ENCODE measurements at regions not wholly inside any gene's neighbourhood (a gene's known extent, or its start where the extent isn't known, plus 50 kb on each side); places are given as distances from the start of the nearest gene placed in this dataset.
A peak's percentile ranks its signal among the peaks of the same experiment; 100 is the strongest.
"Not testable (repeated sequence)": the region's sequence is repeated elsewhere in the genome, so short reads cannot be mapped to it uniquely, and the experiment has no call there.

DNA sequence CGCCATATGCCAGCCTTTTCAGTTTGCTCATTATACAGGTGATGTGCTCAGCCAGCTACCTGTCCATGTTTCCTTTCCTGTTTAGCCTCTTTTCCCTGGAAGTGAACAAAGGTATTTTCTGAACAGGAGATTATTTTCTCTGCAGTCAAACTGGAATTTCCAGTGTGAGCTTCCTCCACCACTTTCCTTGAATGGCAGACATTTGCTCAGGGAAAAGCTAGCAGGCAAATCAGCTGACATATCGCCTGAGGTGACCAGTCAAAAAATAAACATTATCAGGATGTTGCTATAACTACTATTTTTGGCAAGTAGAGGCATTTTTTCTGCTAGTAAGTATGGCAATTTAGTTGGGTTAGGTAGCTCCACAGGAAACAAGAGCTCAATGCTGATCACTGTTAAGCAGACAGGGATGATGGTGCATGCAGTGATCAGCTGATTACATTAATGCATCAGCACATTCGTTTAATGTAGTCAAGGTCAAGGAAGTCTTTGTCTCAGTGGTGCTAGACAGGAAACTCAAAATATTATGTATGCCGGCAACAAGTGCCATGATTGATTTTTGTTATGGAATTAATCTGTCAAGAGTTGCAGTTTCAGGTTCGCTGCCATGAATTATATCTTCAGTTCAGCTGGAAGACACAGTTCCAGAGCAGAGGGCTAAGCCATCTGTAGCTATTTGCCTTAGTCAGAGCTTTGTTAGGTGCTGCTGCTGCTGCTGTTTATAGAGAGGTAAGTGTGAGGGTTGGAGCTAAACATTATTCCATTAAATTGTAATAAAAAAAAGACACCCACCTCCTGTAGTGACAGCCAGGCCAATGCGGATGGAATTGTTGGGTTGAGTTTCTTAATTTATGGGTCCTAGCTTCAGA is 179.7 kb upstream of the ST6GALNAC5 start:
- no peak for ATAC-seq

- no peak for ATAC-seq
Observed at GRCh38 chr1:76690766-76691165, 176.5 kb upstream of the ST6GALNAC5 start.

- ATAC-seq, result no peak
Observed at GRCh38 chr1:76695535-76695934, 171.7 kb upstream of the ST6GALNAC5 start.

- no peak for ATAC-seq
Observed at GRCh38 chr1:76697361-76697760, 169.9 kb upstream of the ST6GALNAC5 start.

DNA sequence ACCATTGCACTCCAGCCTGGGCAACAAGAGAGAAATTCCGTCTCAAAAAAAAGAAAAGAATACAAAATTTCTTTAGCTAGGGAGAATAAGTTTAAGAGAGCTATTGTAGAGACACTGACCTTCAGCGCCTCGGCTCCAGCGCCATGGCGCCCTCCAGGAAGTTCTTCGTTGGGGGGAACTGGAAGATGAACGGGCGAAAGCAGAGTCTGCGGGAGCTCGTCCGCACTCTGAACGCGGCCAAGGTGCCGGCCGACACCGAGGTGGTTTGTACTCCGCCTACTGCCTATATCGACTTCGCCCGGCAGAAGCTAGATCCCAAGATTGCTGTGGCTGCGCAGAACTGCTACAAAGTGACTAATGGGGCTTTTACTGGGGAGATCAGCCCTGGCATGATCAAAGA is 167.6 kb upstream of the ST6GALNAC5 start:
- not testable (repeated sequence) for ATAC-seq

DNA sequence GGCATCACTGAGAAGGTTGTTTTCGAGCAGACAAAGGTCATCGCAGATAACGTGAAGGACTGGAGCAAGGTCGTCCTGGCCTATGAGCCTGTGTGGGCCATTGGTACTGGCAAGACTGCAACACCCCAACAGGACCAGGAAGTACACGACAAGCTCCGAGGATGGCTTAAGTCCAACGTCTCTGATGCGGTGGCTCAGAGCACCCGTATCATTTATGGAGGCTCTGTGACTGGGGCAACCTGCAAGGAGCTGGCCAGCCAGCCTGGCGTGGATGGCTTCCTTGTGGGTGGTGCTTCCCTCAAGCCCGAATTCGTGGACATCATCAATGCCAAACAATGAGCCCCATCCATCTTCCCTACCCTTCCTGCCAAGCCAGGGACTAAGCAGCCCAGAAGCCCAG is 167.1 kb upstream of the ST6GALNAC5 start:
- not testable (repeated sequence) for ATAC-seq

DNA sequence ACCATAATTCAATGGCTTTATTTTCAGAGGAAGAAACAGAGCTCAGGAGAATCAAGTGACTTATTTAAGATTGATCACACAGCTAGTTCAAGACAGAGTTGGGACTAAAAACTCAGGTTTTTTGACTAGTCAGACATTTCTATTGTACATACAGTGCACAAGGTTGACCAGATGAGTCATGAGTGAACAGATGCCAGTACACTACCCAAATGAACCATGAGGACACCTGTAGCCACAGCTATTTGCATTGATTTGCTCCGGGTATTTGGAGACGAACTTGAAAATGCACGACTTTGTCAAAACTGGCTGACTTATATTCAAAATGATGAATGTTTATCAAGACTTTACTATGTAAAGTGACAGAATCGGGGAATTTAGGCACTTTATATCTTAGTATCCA is 161.7 kb upstream of the ST6GALNAC5 start:
- ATAC-seq, result no peak

- ATAC-seq, result peak; percentile 93 to 94
Observed at GRCh38 chr1:76713535-76713934, 153.7 kb upstream of the ST6GALNAC5 start.

DNA sequence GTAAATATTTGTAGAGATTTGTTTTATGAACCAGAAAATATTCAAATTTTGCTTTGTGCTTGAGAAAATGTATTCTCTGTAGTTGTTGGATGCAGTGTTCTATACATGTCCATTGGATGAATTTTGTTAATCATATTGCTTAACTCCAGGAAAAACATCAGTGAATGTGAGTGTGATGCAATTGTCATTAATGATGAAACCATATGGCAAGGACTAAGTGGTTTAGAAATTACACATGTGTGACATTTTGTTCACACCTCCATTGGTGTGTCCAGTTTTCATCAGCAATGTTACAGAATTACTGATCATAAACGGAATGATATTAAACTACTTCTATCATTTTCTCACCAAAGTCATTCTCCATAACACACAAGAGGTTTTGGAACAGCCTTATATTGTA is 151.8 kb upstream of the ST6GALNAC5 start:
- ATAC-seq, result no peak

DNA sequence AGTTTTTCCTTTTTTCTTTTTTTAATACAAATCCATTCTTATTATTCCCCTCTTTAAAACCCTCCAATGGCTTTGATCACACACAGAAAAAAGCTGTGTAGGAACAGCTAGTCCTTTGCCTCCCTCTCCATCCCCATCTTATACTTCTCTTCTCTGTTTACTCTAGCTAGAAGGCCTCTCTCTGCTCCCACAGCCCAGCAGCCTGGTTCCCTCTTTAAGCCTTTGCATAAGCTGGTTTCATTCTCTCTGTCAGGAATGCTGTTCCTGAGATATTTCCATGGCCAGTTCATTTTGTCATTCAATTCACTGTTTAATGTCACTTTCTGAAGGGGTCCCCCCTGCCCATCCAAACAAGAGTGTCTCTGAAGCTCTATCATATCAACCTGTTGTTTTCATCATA is 143.3 kb upstream of the ST6GALNAC5 start:
- ATAC-seq, result no peak

- ATAC-seq, result no peak
Observed at GRCh38 chr1:76724816-76725215, 142.5 kb upstream of the ST6GALNAC5 start.

DNA sequence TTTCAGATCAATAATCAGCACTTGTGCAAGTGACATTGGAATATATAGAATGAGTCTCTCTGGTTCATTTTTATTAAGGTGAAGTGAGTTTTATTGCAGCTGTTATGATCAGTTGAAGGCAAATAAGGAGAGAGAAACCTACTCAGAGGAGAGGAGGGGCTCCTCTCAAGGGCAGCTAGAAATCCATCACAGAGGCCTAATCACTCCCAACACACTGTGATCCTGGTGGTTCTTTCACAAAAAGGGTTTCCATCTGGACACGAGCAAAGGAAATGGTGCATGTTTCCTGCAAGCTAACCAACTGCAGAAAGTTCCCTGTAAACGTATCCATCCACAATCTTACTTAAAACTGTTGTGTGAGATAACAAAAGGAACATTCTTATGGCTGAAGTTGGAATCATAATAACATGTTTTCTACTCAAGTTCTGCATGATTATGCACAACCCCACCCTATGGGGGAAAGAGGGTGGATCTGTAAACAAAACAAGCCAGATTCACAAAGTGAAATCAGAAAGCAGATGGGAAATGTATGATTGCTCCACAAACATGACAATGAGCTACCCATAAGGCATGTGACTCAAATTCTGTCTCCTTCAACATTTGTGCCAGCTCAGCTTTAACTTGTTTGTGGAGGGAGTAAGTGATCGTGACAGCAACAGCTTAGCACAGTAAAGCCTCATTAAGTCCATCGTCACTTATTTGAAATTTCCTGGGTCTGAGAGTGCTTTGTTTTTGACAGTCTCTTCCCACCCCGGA is 141.2 kb upstream of the ST6GALNAC5 start:
- ATAC-seq, result no peak

DNA sequence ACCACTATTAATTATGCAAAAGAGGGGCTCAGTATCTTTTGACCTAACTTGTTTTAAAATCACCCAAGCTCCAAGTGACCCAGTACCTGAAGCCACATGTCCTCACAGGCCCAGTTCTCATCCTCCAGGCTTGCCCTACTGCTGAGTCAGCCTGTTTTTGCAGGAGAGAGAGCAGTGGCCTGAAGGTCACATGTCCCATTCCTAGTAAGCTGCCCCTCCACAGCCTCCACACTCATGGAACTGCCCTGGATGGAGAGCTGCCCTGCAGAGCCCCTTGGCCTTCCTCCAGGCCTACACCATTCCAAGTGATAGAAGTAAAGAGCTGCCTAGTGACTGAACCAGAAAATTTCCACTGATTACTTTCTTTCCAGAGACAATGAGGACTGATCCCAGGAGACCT is 139.8 kb upstream of the ST6GALNAC5 start:
- ATAC-seq, result no peak

DNA sequence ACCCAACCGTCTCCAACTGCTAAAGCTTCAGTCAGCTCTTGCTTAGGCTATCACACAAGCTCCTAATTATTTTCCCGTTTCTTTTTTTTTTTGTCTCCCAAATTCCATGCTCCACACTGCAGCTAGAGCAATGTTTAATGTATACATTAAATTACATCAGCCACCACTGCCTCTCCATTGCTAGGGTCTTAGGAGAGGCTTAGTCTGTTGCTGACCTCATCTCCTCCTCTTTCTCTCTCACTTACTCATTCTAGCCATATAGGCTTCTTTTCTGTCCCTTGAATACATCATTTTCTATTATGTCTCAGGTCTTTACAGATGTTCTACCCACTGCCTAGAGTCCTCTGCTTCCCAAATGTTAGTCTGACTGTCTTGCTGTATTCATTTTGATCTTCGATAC is 138.1 kb upstream of the ST6GALNAC5 start:
- ATAC-seq, result no peak

DNA sequence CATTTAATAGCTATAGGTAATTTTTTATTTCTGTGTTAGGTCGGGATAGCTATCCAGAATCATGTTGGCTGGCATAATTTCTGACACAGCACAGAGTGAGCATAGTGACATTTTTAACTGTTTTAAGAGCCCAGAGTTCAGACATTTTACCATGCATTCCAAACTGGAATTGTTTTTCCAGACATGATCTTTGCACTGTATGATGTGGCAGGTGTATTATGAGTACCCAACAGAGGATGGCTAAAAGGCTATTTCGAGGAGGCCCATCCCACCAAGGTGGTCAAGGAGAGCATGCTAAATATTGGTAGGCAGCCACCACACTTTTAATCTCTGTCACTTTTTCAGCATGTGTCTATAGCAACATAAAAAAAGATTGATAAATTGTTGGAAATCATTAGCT is 137.3 kb upstream of the ST6GALNAC5 start:
- no peak for ATAC-seq

DNA sequence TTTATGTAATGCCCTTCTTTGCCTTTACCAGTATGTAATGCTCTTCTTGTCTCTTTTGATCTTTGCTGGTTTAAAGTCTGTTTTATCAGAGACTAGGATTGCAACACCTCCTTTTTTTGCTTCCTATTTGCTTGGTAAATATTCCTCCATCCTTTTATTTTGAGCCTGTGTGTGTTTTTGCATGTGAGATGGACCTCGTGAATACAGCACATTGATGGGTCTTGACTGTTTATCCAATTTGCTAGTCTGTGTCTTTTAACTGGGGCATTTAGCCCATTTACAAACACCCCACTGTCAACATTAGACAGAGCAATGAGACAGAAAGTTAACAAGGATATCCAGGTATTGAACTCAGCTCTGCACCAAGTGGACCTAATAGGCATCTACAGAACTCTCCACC is 128.9 kb upstream of the ST6GALNAC5 start:
- not testable (repeated sequence) for ATAC-seq

DNA sequence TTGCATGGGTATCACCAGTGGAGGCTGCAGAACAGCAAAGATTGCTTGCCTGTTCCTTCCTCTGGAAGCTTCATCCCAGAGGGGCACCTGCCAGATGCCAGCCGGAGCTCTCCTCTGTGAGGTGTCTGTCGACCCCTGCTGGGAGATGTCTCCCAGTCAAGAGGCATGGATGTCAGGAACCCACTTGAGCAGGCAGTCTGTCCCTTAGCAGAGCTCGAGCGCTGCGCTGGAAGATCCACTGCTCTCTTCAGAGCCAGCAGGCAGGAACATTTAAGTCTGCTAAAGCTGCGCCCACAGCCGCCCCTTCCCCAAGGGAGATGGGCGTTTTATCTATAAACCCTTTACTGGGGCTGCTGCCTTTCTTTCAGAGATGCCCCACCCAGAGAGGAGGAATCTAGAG is 126.3 kb upstream of the ST6GALNAC5 start:
- not testable (repeated sequence) for ATAC-seq

GRCh38 chr1:76744989-76745388 is 122.3 kb upstream of the ST6GALNAC5 start:
- no peak for ATAC-seq

DNA sequence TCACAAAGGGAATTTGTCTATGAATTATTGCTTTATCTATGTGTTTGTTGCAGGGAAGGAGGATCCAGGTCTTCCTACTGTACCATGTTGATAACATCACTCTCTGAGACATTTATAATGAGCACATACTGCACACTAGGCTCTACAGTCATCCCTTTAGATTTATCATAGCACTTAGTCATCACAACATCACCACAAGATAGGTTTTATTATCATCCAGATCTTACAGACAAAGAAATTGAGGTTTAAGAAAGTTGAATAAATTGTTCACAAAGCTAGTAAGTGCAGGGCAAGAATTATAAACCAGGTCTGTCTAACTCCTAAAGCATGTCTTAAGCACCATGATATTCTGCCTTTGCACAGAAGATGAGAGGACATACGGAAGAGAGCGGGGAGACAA is 121.1 kb upstream of the ST6GALNAC5 start:
- peak in 1 of 2 donors; percentile 44 for ATAC-seq

- no peak for ATAC-seq
Observed at GRCh38 chr1:76754730-76755129, 112.5 kb upstream of the ST6GALNAC5 start.

DNA sequence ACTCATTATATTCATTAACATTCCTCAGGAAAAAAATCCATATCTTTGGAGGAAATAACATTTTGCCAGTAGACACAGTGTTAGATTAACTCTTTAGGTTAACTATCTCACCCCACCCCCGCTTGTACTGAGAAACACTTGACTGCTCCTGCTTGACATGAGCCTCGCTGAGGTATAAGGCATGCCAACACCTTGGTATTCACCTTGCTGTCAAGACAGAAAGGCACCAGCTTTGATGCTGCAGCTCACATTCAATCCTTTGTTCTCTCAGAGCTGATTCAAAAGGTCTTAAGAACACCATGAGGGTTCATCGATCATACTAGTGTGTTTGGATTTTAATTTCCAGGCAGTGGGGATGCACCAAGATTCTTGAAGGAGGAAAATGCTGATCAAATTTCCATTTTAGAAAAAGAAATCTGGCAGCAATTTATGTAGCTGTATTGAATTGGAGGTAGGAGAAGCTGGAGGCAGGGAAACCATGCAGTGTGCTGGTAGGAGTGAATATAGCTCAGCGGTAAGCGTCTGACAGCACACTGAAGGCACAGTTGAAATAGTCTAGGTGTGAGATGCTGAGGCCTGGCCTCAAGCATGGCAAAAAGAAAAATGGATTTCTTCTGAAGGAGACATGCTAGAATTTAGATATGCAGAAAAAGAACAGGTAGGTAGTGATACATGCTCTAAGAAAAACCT is 108.0 kb upstream of the ST6GALNAC5 start:
- no peak for ATAC-seq

DNA sequence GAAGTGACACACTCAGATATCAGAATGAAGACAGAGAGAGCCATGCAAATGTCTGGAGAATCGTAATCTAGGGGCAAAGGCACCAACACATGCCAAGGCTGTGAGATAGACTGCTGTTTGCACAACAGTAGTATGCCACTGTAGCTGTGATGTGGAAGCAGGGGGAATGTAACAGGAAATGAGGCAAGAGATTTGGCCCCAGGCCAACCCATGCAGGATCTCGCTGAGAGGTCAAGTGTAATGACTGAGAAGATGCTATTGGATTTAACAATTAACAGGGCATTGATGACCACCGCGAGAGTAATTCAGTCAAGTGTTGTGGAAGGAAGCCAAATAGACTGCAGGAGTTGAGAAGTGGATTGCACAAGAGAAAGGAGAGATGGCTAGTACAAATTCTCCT is 107.3 kb upstream of the ST6GALNAC5 start:
- no peak for ATAC-seq

GRCh38 chr1:76763738-76764137 is 103.5 kb upstream of the ST6GALNAC5 start:
- no peak for ATAC-seq
